H1 (cell line): ENCODE measurements at regions not wholly inside any gene's neighbourhood (a gene's known extent, or its start where the extent isn't known, plus 50 kb on each side); places are given as distances from the start of the nearest gene placed in this dataset.

Source experiments
- CTCF ChIA-PET: fragments of 300-600 bp; sonication (Branson Sonifier 250); formaldehyde crosslinking; loops from one replicate; lab custom pipeline; 2021; ENCODE audit not compliant: partially characterized antibody; lab: Charles Lee
- POLR2A ChIA-PET: fragments of 300-600 bp; sonication (Branson Sonifier 250); formaldehyde crosslinking; loops from one replicate; lab custom pipeline; 2021; ENCODE audit warnings: inconsistent platforms; ENCODE audit not compliant: partially characterized antibody; lab: Charles Lee
- DNase-seq, 2 experiments: peaks; one replicate each; pipeline versions ENCODE4 v3.0.0 to v3.0.0-alpha.2; 2010 to 2022; ENCODE audit warnings: low spot score in 2 of 2, low read depth in 1 of 2, mixed read lengths in 1 of 2
- FAIRE-seq: peaks from 2 replicates; lab custom pipeline; 2011; peaks lifted over from hg19 to GRCh38; lab: Jason Lieb, UNC
- H2AFZ ChIP-seq: 2 replicates; pipeline ENCODE4 v1.8.1; 2012; ENCODE audit warnings: low read length, inconsistent platforms
- H2AK5ac ChIP-seq: 2 replicates; pipeline ENCODE4 v1.6.1; 2013; ENCODE audit warnings: low read depth, low read length
- H2BK120ac ChIP-seq: replicated peaks from 2 replicates; pipeline ENCODE3; 2013; ENCODE audit warnings: low read depth, low read length, inconsistent platforms
- H2BK12ac ChIP-seq: 2 replicates; pipeline ENCODE4 v1.6.1; 2013; ENCODE audit warnings: low read depth, low read length
- H2BK15ac ChIP-seq: 2 replicates; pipeline ENCODE4 v1.6.1; 2013; ENCODE audit warnings: low read length
- H2BK20ac ChIP-seq: 2 replicates; pipeline ENCODE4 v1.6.1; 2013; ENCODE audit warnings: low read length
- H2BK5ac ChIP-seq: 2 replicates; pipeline ENCODE4 v1.6.1; 2013; ENCODE audit warnings: low read depth, low read length
- H3K14ac ChIP-seq: 2 replicates; pipeline ENCODE4 v1.6.1; 2013; ENCODE audit warnings: inconsistent platforms; ENCODE audit not compliant: insufficient read length
- H3K18ac ChIP-seq: 2 replicates; pipeline ENCODE4 v1.6.1; 2013; ENCODE audit warnings: low read length; ENCODE audit errors: extremely low read depth
- H3K23ac ChIP-seq: 2 replicates; pipeline ENCODE4 v1.6.1; 2013; ENCODE audit warnings: inconsistent platforms; ENCODE audit not compliant: insufficient read length
- H3K23me2 ChIP-seq: 2 replicates; pipeline ENCODE4 v1.6.1; 2013; ENCODE audit warnings: low read depth, low read length
- H3K27ac ChIP-seq: 2 replicates; pipeline ENCODE4 v1.6.1; 2011; ENCODE audit warnings: low read depth, low read length, inconsistent platforms
- H3K27me3 ChIP-seq, 4 experiments: replicated peaks in 1 of 4; 1 replicate in 1 of 4; 2 replicates in 3 of 4; pipeline versions ENCODE4 v1.6.1 to v1.8.1; 2011 to 2013; ENCODE audit warnings: low read length in 3 of 4, mild to moderate bottlenecking in 3 of 4, inconsistent platforms in 2 of 4, mixed read lengths in 2 of 4, moderate library complexity in 1 of 4; ENCODE audit not compliant: control insufficient read depth in 3 of 4, insufficient read depth in 3 of 4; ENCODE audit errors: extremely low read depth in 1 of 4
- H3K36me3 ChIP-seq, 4 experiments: 2 replicates each; pipeline versions ENCODE4 v1.6.1 to v1.8.1; 2011 to 2013; ENCODE audit warnings: mild to moderate bottlenecking in 4 of 4, low read length in 3 of 4, moderate library complexity in 2 of 4, control low read depth in 1 of 4, inconsistent platforms in 1 of 4; ENCODE audit not compliant: insufficient read depth in 4 of 4, control insufficient read depth in 2 of 4
- H3K4ac ChIP-seq: replicated peaks from 2 replicates; pipeline ENCODE3; 2013; ENCODE audit warnings: low read length, low read depth, mixed read lengths, inconsistent platforms; ENCODE audit not compliant: insufficient read length
- H3K4me1 ChIP-seq, 4 experiments: replicated peaks in 1 of 4; 1 replicate in 1 of 4; 2 replicates in 3 of 4; pipeline versions ENCODE4 v1.6.1 to v1.8.1; 2011 to 2013; ENCODE audit warnings: low read length in 3 of 4, inconsistent platforms in 2 of 4, mixed read lengths in 1 of 4; ENCODE audit not compliant: insufficient read depth in 4 of 4, control insufficient read depth in 3 of 4
- H3K4me2 ChIP-seq, 2 experiments: 2 replicates each; pipeline versions ENCODE4 v1.6.1 to v1.8.1; 2011 to 2013; ENCODE audit warnings: low read depth in 2 of 2, low read length in 2 of 2, control low read depth in 1 of 2, inconsistent platforms in 1 of 2, mild to moderate bottlenecking in 1 of 2; ENCODE audit not compliant: insufficient read depth in 1 of 2
- H3K4me3 ChIP-seq, 4 experiments: fragments of 200-600, 300-600 bp in 1 of 4; sonication (generic), shearing (Covaris generic), sonication (Bioruptor Twin) in 1 of 4; 2 replicates each; pipeline versions ENCODE4 v1.5.1 to v1.8.1; 2011 to 2016; ENCODE audit warnings: low read length in 4 of 4, low read depth in 3 of 4, control low read depth in 2 of 4, inconsistent platforms in 2 of 4, mild to moderate bottlenecking in 2 of 4, mixed read lengths in 1 of 4, moderate library complexity in 1 of 4; ENCODE audit not compliant: insufficient read depth in 2 of 4; ENCODE audit errors: extremely low read depth in 1 of 4
- H3K56ac ChIP-seq: replicated peaks from 2 replicates; pipeline ENCODE3; 2013; ENCODE audit warnings: low read depth, mild to moderate bottlenecking, mixed read lengths, low read length, inconsistent platforms; ENCODE audit not compliant: insufficient read length
- H3K79me1 ChIP-seq: 2 replicates; pipeline ENCODE4 v1.6.1; 2013; ENCODE audit warnings: low read depth, low read length, control low read depth
- H3K79me2 ChIP-seq, 2 experiments: 2 replicates each; pipeline versions ENCODE4 v1.6.1 to v1.8.1; 2012 to 2013; ENCODE audit warnings: low read length in 2 of 2, mild to moderate bottlenecking in 2 of 2, inconsistent platforms in 1 of 2; ENCODE audit not compliant: insufficient read depth in 2 of 2, control insufficient read depth in 1 of 2
- H3K9ac ChIP-seq, 4 experiments: replicated peaks in 1 of 4; 1 replicate in 1 of 4; 2 replicates in 3 of 4; pipeline versions ENCODE4 v1.6.1 to v1.8.1; 2011 to 2013; ENCODE audit warnings: low read depth in 3 of 4, low read length in 3 of 4, control low read depth in 2 of 4, mild to moderate bottlenecking in 2 of 4, moderate library complexity in 2 of 4, inconsistent platforms in 1 of 4; ENCODE audit errors: extremely low read depth in 1 of 4
- H3K9me3 ChIP-seq, 2 experiments: 2 replicates each; pipeline versions ENCODE4 v1.6.1 to v1.8.1; 2012 to 2013; ENCODE audit warnings: mild to moderate bottlenecking in 2 of 2, moderate library complexity in 2 of 2, control low read depth in 1 of 2, inconsistent platforms in 1 of 2, low read depth in 1 of 2, low read length in 1 of 2, mixed read lengths in 1 of 2; ENCODE audit not compliant: insufficient read depth in 2 of 2
- H4K20me1 ChIP-seq, 2 experiments: replicated peaks in 1 of 2; 2 replicates each; pipeline versions ENCODE3 to v1.8.1; 2011 to 2013; ENCODE audit warnings: inconsistent platforms in 2 of 2, low read length in 2 of 2, mild to moderate bottlenecking in 1 of 2; ENCODE audit not compliant: insufficient read depth in 2 of 2, control insufficient read depth in 1 of 2
- H4K5ac ChIP-seq: 2 replicates; pipeline ENCODE4 v1.6.1; 2013; ENCODE audit warnings: low read length, low read depth, mixed read lengths, inconsistent platforms; ENCODE audit not compliant: insufficient read length
- H4K8ac ChIP-seq: 2 replicates; pipeline ENCODE4 v1.8.0; 2013; ENCODE audit warnings: mild to moderate bottlenecking, moderate library complexity, low read length, inconsistent platforms; ENCODE audit not compliant: insufficient read depth; ENCODE audit errors: extremely low read depth
- H4K91ac ChIP-seq: replicated peaks from 2 replicates; pipeline ENCODE3; 2013; ENCODE audit warnings: low read length, mixed read lengths, inconsistent platforms; ENCODE audit not compliant: insufficient read length
- BCL11A ChIP-seq, 2 experiments: IDR thresholded peaks; one replicate each; pipeline ENCODE4 v1.6.1; 2011; ENCODE audit warnings: low read depth in 2 of 2, low read length in 2 of 2, mild to moderate bottlenecking in 2 of 2
- CBX5 ChIP-seq: fragments of 300-800, 300-1000 bp; sonication (generic); IDR thresholded peaks from 2 replicates; pipeline ENCODE4 v1.7.1; 2016; ENCODE audit warnings: antibody characterized with exemption, low read length, low read depth
- EZH2 ChIP-seq: fragments of 200-600 bp; sonication (generic); IDR thresholded peaks from 2 replicates; pipeline ENCODE4 v1.7.1; 2012; ENCODE audit warnings: low read depth, mild to moderate bottlenecking, moderate library complexity, low read length, inconsistent platforms; ENCODE audit not compliant: severe bottlenecking
- HDAC6 ChIP-seq: IDR thresholded peaks from one replicate; pipeline ENCODE4 v1.7.1; 2012; ENCODE audit warnings: low read depth, mild to moderate bottlenecking, inconsistent platforms, low read length, moderate library complexity
- JUND ChIP-seq: IDR thresholded peaks from 2 replicates; pipeline ENCODE4 v1.6.1; 2011; ENCODE audit warnings: mild to moderate bottlenecking, improper control_type of control experiment, low read length
- MAFK ChIP-seq: IDR thresholded peaks from 2 replicates; pipeline ENCODE4 v1.6.1; 2012; ENCODE audit warnings: low read depth, mild to moderate bottlenecking, improper control_type of control experiment, low read length
- POLR2A ChIP-seq, 2 experiments: IDR thresholded peaks; 1 replicate in 1 of 2; 2 replicates in 1 of 2; pipeline ENCODE4 v1.6.1; 2011; ENCODE audit warnings: low read depth in 2 of 2, low read length in 2 of 2, mild to moderate bottlenecking in 2 of 2; ENCODE audit errors: control extremely low read depth in 1 of 2
- SIRT6 ChIP-seq: IDR thresholded peaks from one replicate; pipeline ENCODE4 v1.7.1; 2012; ENCODE audit warnings: low read length, inconsistent platforms
- TBP ChIP-seq: IDR thresholded peaks from 2 replicates; pipeline ENCODE4 v1.6.1; 2011; ENCODE audit warnings: low read depth, low read length, improper control_type of control experiment

- DNase-seq, result no peak
- Histone ChIP-seq H2BK5ac (no peak overlapping the region), H3K4me3 (no peak overlapping the region), H3K27me3 (no peaks in the 10 kb centered on the region), H4K5ac (no peak overlapping the region), H2AFZ (no peak overlapping the region), H3K23me2 (no peaks in the 10 kb centered on the region), H3K79me1 (no peaks in the 10 kb centered on the region), H3K9ac (no peak overlapping the region), H2BK20ac (no peak overlapping the region), H3K4ac (no peak overlapping the region), H3K4me1 (no peaks in the 10 kb centered on the region), H3K18ac (no peak overlapping the region), H3K36me3 (no peaks in the 10 kb centered on the region), H3K56ac (no peak overlapping the region), H3K4me2 (no peak overlapping the region), H3K14ac (no peak overlapping the region), H3K9me3 (no peaks in the 10 kb centered on the region), H4K91ac (no peak overlapping the region), H2BK12ac (no peak overlapping the region), H4K20me1 (no peaks in the 10 kb centered on the region), H3K79me2 (no peaks in the 10 kb centered on the region), H4K8ac (no peak overlapping the region), H2BK120ac (no peak overlapping the region), H3K23ac (no peak overlapping the region), H2BK15ac (no peak overlapping the region), H2AK5ac (no peak overlapping the region), H3K27ac (no peak overlapping the region)
- FAIRE-seq, result no peak
- ChIA-PET CTCF (interaction anchor here (1.6 kb wide), 1 partner anchor 12 kb away, joined by 3 read pairs; no protein-coding TSS in a partner anchor), POLR2A (no interaction called here)
- TF ChIP-seq CBX5 (no peak), EZH2 (no peak), SIRT6 (no peak), HDAC6 (no peak), JUND (no peak), POLR2A (IDR thresholded peaks at IDR 0.05; ENCODE audit: control extremely low read depth in 1 of 2, low read depth in 2 of 2, low read length in 2 of 2) (no peak), MAFK (no peak), BCL11A (IDR thresholded peaks at IDR 0.05; ENCODE audit: low read depth in 2 of 2, low read length in 2 of 2) (no peak), TBP (no peak)
Observed at GRCh38 chr12:19994968-19995367, 373.4 kb upstream of the PDE3A start.
